SK-N-SH (cell line): ENCODE measurements at regions not wholly inside any gene's neighbourhood (a gene's known extent, or its start where the extent isn't known, plus 50 kb on each side); places are given as distances from the start of the nearest gene placed in this dataset.

ENCODE experiments used
- CTCF ChIA-PET: fragments of 300-600, 350-600 bp; formaldehyde crosslinking; extraction: SDS; loops from one replicate; lab custom pipeline; 2021; lab: Yijun Ruan, JAX
- POLR2A ChIA-PET: fragments of 350-600 bp; sonication (Branson Sonifier 250); formaldehyde crosslinking; extraction: SDS; loops from one replicate; lab custom pipeline; 2020; ENCODE audit warnings: antibody characterized with exemption, inconsistent platforms; lab: Yijun Ruan, JAX
- DNase-seq: peaks from one replicate; pipeline ENCODE4 v3.0.0; 2012
- H2AFZ ChIP-seq: fragments of 200-600 bp; sonication (generic); 2 replicates; pipeline ENCODE4 v1.8.1; 2016; ENCODE audit warnings: antibody characterized with exemption, mild to moderate bottlenecking, low read depth
- H3F3A ChIP-seq: fragments of 200-600 bp; sonication (generic); replicated peaks from 2 replicates; pipeline ENCODE3; 2016; ENCODE audit warnings: antibody characterized with exemption, mild to moderate bottlenecking; ENCODE audit not compliant: insufficient read depth
- H3K27ac ChIP-seq, 2 experiments: fragments of 200-500 bp in 1 of 2; fragments of 200-600 bp in 1 of 2; sonication (Bioruptor generic) in 1 of 2; sonication (generic), shearing (Covaris generic) in 1 of 2; 2 replicates each; pipeline versions ENCODE4 v1.5.1 to v1.6.1; 2014 to 2016; ENCODE audit warnings: low read depth in 2 of 2, inconsistent platforms in 1 of 2, low read length in 1 of 2, mild to moderate bottlenecking in 1 of 2, mixed read lengths in 1 of 2
- H3K27me3 ChIP-seq: fragments of 200-600 bp; sonication (generic), shearing (Covaris generic); 2 replicates; pipeline ENCODE4 v1.6.1; 2016; ENCODE audit warnings: mixed run types; ENCODE audit not compliant: insufficient read depth
- H3K36me3 ChIP-seq, 2 experiments: fragments of 200-500 bp in 1 of 2; fragments of 200-600 bp in 1 of 2; sonication (Bioruptor generic) in 1 of 2; sonication (generic) in 1 of 2; replicated peaks in 1 of 2; 2 replicates each; pipeline versions ENCODE3 to v1.5.1; 2014 to 2016; ENCODE audit warnings: low read length in 1 of 2, mild to moderate bottlenecking in 1 of 2; ENCODE audit not compliant: insufficient read depth in 2 of 2, control insufficient read depth in 1 of 2
- H3K4me1 ChIP-seq, 2 experiments: fragments of 200-500 bp in 1 of 2; fragments of 200-600 bp in 1 of 2; sonication (Bioruptor generic) in 1 of 2; sonication (generic), shearing (Covaris generic) in 1 of 2; 2 replicates each; pipeline versions ENCODE4 v1.5.1 to v1.6.1; 2014 to 2016; ENCODE audit warnings: low read depth in 1 of 2, low read length in 1 of 2, mixed run types in 1 of 2; ENCODE audit not compliant: insufficient read depth in 2 of 2, control insufficient read depth in 1 of 2
- H3K4me2 ChIP-seq: fragments of 200-600 bp; sonication (generic), shearing (Covaris generic); 2 replicates; pipeline ENCODE4 v1.6.1; 2017; ENCODE audit warnings: mixed run types
- H3K4me3 ChIP-seq, 2 experiments: fragments of 200-500 bp in 1 of 2; fragments of 200-600 bp in 1 of 2; sonication (Bioruptor generic) in 1 of 2; sonication (generic), shearing (Covaris generic) in 1 of 2; 2 replicates each; pipeline versions ENCODE4 v1.5.1 to v1.8.1; 2014 to 2016; ENCODE audit warnings: low read depth in 2 of 2, inconsistent platforms in 1 of 2, low read length in 1 of 2, mild to moderate bottlenecking in 1 of 2, mixed read lengths in 1 of 2, moderate library complexity in 1 of 2
- H3K79me2 ChIP-seq: fragments of 200-600 bp; sonication (generic); 2 replicates; pipeline ENCODE4 v1.8.1; 2017; ENCODE audit warnings: mild to moderate bottlenecking; ENCODE audit not compliant: insufficient read depth
- H3K9ac ChIP-seq: fragments of 200-600 bp; sonication (generic); 2 replicates; pipeline ENCODE4 v1.6.1; 2017; ENCODE audit warnings: mixed run types
- H3K9me2 ChIP-seq: fragments of 200-600 bp; sonication (generic); 2 replicates; pipeline ENCODE4 v1.6.1; 2017; ENCODE audit warnings: mixed run types
- H3K9me3 ChIP-seq: fragments of 200-600 bp; sonication (generic); 2 replicates; pipeline ENCODE4 v1.6.1; 2017; ENCODE audit warnings: mixed run types, mild to moderate bottlenecking, moderate library complexity
- H4K20me1 ChIP-seq: fragments of 200-600 bp; sonication (generic); 2 replicates; pipeline ENCODE4 v1.6.1; 2017; ENCODE audit warnings: mild to moderate bottlenecking, mixed run types; ENCODE audit not compliant: insufficient read depth
- CHD2 ChIP-seq: fragments of 150-350 bp; IDR thresholded peaks from 2 replicates; pipeline ENCODE4 v1.6.1; 2018; ENCODE audit warnings: low read length; ENCODE audit not compliant: partially characterized antibody
- EP300 ChIP-seq, 2 experiments: IDR thresholded peaks; 2 replicates each; pipeline versions ENCODE4 v1.4.0 to v1.6.1; 2012; ENCODE audit warnings: borderline replicate concordance in 1 of 2, low read depth in 1 of 2, low read length in 1 of 2
- IRF3 ChIP-seq: fragments of 150-350 bp; IDR thresholded peaks from 2 replicates; pipeline ENCODE4 v1.6.1; 2016; ENCODE audit warnings: mild to moderate bottlenecking, low read depth, low read length
- JUND ChIP-seq: IDR thresholded peaks from 2 replicates; pipeline ENCODE4 v1.4.0; 2012
- MAX ChIP-seq: IDR thresholded peaks from 2 replicates; pipeline ENCODE4 v1.4.0; 2012; ENCODE audit warnings: low read depth
- MXI1 ChIP-seq: IDR thresholded peaks from 2 replicates; pipeline ENCODE4 v1.6.1; 2012; ENCODE audit warnings: mild to moderate bottlenecking, low read depth, low read length, improper control_type of control experiment
- NFIC ChIP-seq: IDR thresholded peaks from 2 replicates; pipeline ENCODE4 v1.4.0; 2012; ENCODE audit warnings: borderline replicate concordance
- POLR2AphosphoS5 ChIP-seq: IDR thresholded peaks from 2 replicates; pipeline ENCODE4 v1.6.1; 2012; ENCODE audit warnings: low read depth, low read length
- RAD21 ChIP-seq: IDR thresholded peaks from 2 replicates; pipeline ENCODE4 v1.6.1; 2012; ENCODE audit warnings: mild to moderate bottlenecking, low read length
- RXRA ChIP-seq: IDR thresholded peaks from 2 replicates; pipeline ENCODE4 v1.4.0; 2012; ENCODE audit warnings: low read depth, mild to moderate bottlenecking, borderline replicate concordance
- SMC3 ChIP-seq: IDR thresholded peaks from 2 replicates; pipeline ENCODE4 v1.6.1; 2012; ENCODE audit warnings: low read depth, low read length, improper control_type of control experiment
- TAF1 ChIP-seq: IDR thresholded peaks from 2 replicates; pipeline ENCODE4 v1.6.1; 2012; ENCODE audit warnings: low read depth, mild to moderate bottlenecking, low read length, moderate library complexity, borderline replicate concordance
- YY1 ChIP-seq: IDR thresholded peaks from 2 replicates; pipeline ENCODE4 v1.4.0; 2012; ENCODE audit warnings: low read depth, mild to moderate bottlenecking
- ZBTB33 ChIP-seq: IDR thresholded peaks from 2 replicates; pipeline ENCODE4 v1.4.0; 2012; ENCODE audit warnings: low read depth, borderline replicate concordance
- WGBS: methylation state at CpG from one replicate; pipeline ENCODE4 v1.1.6; 2017; ENCODE audit warnings: low lambda C conversion rate; 5-methylcytosine and 5-hydroxymethylcytosine counted together

- TF ChIP-seq CHD2: no peak
- TF ChIP-seq, all 33 proteins: peak for 0
These were observed 647.6 kb upstream of the DPPA4 start (continued) for GRCh38 chr3:109984976-109985375.

- CTCF ChIA-PET: no interaction called here
- POLR2A ChIA-PET: no interaction called here
- Histone ChIP-seq H3K9me2 (no peaks in the 10 kb centered on the region), H3K9me3 (no peaks in the 10 kb centered on the region), H3K4me1 (no peaks in the 10 kb centered on the region), H3K4me2 (no peak overlapping the region), H3K27ac (no peak overlapping the region), H2AFZ (no peak overlapping the region), H3K79me2 (no peaks in the 10 kb centered on the region), H3K9ac (no peak overlapping the region), H4K20me1 (no peaks in the 10 kb centered on the region), H3K36me3 (no peaks in the 10 kb centered on the region), H3F3A (no peaks in the 10 kb centered on the region), H3K27me3 (no peaks in the 10 kb centered on the region), H3K4me3 (no peak overlapping the region)
- no peak for TF ChIP-seq EP300 (IDR thresholded peaks at IDR 0.05; ENCODE audit: borderline replicate concordance in 1 of 2, low read depth in 1 of 2, low read length in 1 of 2)
- no peak for DNase-seq
- WGBS: 100% methylated on average over 1 of the region's 1 CpG
These were observed 648.7 kb upstream of the DPPA4 start for GRCh38 chr3:109985943-109986555.

- Histone ChIP-seq H3K4me3 (no peak overlapping the region), H3K9me3 (no peaks in the 10 kb centered on the region), H3K4me1 (no peaks in the 10 kb centered on the region), H3K27me3 (no peaks in the 10 kb centered on the region), H3F3A (no peaks in the 10 kb centered on the region), H3K9me2 (no peaks in the 10 kb centered on the region), H3K36me3 (no peaks in the 10 kb centered on the region), H3K4me2 (no peak overlapping the region), H3K9ac (no peak overlapping the region), H2AFZ (no peak overlapping the region), H3K79me2 (no peaks in the 10 kb centered on the region), H4K20me1 (no peaks in the 10 kb centered on the region), H3K27ac (no peak overlapping the region)
- WGBS: 91% methylated on average over 9 of the region's 9 CpGs
- POLR2A ChIA-PET: no interaction called here
- no peak for DNase-seq
- TF ChIP-seq JUND (no peak), SMC3 (no peak), TAF1 (no peak), RXRA (no peak), MXI1 (no peak), IRF3 (no peak), POLR2AphosphoS5 (no peak), RAD21 (no peak), MAX (no peak), YY1 (no peak), ZBTB33 (no peak), CHD2 (no peak), NFIC (no peak)
- CTCF ChIA-PET: no interaction called here
These were observed 657.5 kb upstream of the DPPA4 start for GRCh38 chr3:109994853-109995252.
